Neural cell (in vitro differentiated cells): ENCODE measurements at regions not wholly inside any gene's neighbourhood (a gene's known extent, or its start where the extent isn't known, plus 50 kb on each side); places are given as distances from the start of the nearest gene placed in this dataset.

ENCODE experiments used
- CTCF ChIP-seq: fragments of 450-650 bp; IDR thresholded peaks from 2 replicates; pipeline ENCODE4 v1.5.1; 2014; ENCODE audit warnings: antibody characterized with exemption, mild to moderate bottlenecking, moderate library complexity; ENCODE audit not compliant: poor library complexity, severe bottlenecking
- EP300 ChIP-seq: fragments of 450-650 bp; conservative IDR thresholded peaks from 2 replicates; pipeline ENCODE4 v1.6.1; 2014; ENCODE audit warnings: antibody characterized with exemption, mild to moderate bottlenecking, moderate library complexity; ENCODE audit not compliant: poor library complexity, severe bottlenecking
- EZH2 ChIP-seq: fragments of 200-600, 300-800 bp; shearing (Covaris generic), sonication (generic); IDR thresholded peaks from 2 replicates; pipeline ENCODE4 v1.6.1; 2014; ENCODE audit warnings: antibody characterized with exemption, low read length, borderline replicate concordance, mild to moderate bottlenecking; ENCODE audit not compliant: insufficient read depth, poor library complexity, severe bottlenecking
- MXI1 ChIP-seq: fragments of 450-650 bp; conservative IDR thresholded peaks from 2 replicates; pipeline ENCODE4 v1.6.1; 2014; ENCODE audit warnings: antibody characterized with exemption, mild to moderate bottlenecking; ENCODE audit not compliant: poor library complexity, severe bottlenecking
- POLR2AphosphoS5 ChIP-seq: IDR thresholded peaks from 2 replicates; pipeline ENCODE4 v1.6.1; 2012
- RAD21 ChIP-seq: fragments of 450-650 bp; conservative IDR thresholded peaks from 2 replicates; pipeline ENCODE4 v1.6.1; 2014; ENCODE audit warnings: antibody characterized with exemption, mild to moderate bottlenecking, moderate library complexity
- REST ChIP-seq: IDR thresholded peaks from 2 replicates; pipeline ENCODE4 v1.6.1; 2012; ENCODE audit warnings: borderline replicate concordance
- TAF1 ChIP-seq: IDR thresholded peaks from 2 replicates; pipeline ENCODE4 v1.6.1; 2012; ENCODE audit warnings: low read depth

DNA sequence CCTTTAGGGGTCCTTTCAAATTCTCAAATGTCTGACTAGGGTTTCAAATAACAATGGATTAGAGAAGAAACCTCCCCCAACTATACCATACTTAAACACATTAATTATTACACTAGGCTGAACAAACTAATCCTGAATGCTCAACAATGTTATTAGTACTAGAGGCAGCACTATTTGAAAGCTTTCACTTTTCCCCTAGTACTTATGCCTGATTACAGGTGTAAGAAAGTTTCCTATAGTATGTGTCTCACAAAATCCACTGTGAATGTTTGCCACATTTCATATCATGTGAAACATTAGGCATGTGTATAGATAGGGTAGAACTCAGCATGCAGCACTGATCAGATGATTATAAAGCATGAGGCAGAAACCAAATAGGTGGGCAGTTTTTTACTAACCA lies 336.2 kb downstream of the ZNF674 start:
- TF ChIP-seq CTCF (no peak), TAF1 (no peak), EP300 (no peak), POLR2AphosphoS5 (no peak), MXI1 (no peak), REST (no peak), EZH2 (no peak), RAD21 (no peak)
